KG1 (cell line): ENCODE measurements at regions not wholly inside any gene's neighbourhood (a gene's known extent, or its start where the extent isn't known, plus 50 kb on each side); places are given as distances from the start of the nearest gene placed in this dataset.

ENCODE experiments used
- DNase-seq: peaks from one replicate; lab custom pipeline; 2025; lab: John Stamatoyannopoulos, UW

GRCh38 chr5:35362772-35363171 is 132.5 kb upstream of the PRLR start:
- DNase-seq, result no peak

- DNase-seq, result no peak
Measured at GRCh38 chr5:35360671-35361070, 130.4 kb upstream of the PRLR start.

GRCh38 chr5:35359859-35360258 is 129.6 kb upstream of the PRLR start:
- no peak for DNase-seq

- no peak for DNase-seq
Measured at GRCh38 chr5:35357973-35358372, 127.7 kb upstream of the PRLR start.

- DNase-seq, result no peak
Measured at GRCh38 chr5:35356725-35357124, 126.4 kb upstream of the PRLR start.

- DNase-seq, result no peak
Measured at GRCh38 chr5:35354751-35355150, 124.5 kb upstream of the PRLR start.

GRCh38 chr5:35345222-35345621 is 114.9 kb upstream of the PRLR start:
- DNase-seq, result no peak

GRCh38 chr5:35342664-35343063 is 112.4 kb upstream of the PRLR start:
- no peak for DNase-seq

GRCh38 chr5:35341189-35341588 is 110.9 kb upstream of the PRLR start:
- no peak for DNase-seq

- DNase-seq, result no peak
Measured at GRCh38 chr5:35339616-35340100, 109.4 kb upstream of the PRLR start.

- DNase-seq, result no peak
Measured at GRCh38 chr5:35339006-35339405, 108.7 kb upstream of the PRLR start.

- DNase-seq, result no peak
Measured at GRCh38 chr5:35338157-35338453, 107.8 kb upstream of the PRLR start.

GRCh38 chr5:35337340-35338156 is 107.3 kb upstream of the PRLR start:
- no peak for DNase-seq

- no peak for DNase-seq
Measured at GRCh38 chr5:35336230-35336629, 105.9 kb upstream of the PRLR start.

GRCh38 chr5:35335752-35336151 is 105.5 kb upstream of the PRLR start:
- DNase-seq, result no peak

GRCh38 chr5:35333366-35333765 is 103.1 kb upstream of the PRLR start:
- no peak for DNase-seq

GRCh38 chr5:35331956-35332950 is 102.0 kb upstream of the PRLR start:
- no peak for DNase-seq

- DNase-seq, result no peak
Measured at GRCh38 chr5:35325836-35326235, 95.5 kb upstream of the PRLR start.

- DNase-seq, result no peak
Measured at GRCh38 chr5:35324679-35325078, 94.4 kb upstream of the PRLR start.

- no peak for DNase-seq
Measured at GRCh38 chr5:35324201-35324600, 93.9 kb upstream of the PRLR start.

GRCh38 chr5:35320029-35320428 is 89.7 kb upstream of the PRLR start:
- DNase-seq, result no peak

- DNase-seq, result peak; percentile 80
Measured at GRCh38 chr5:35319333-35320002, 89.2 kb upstream of the PRLR start.
